ENCODE measurements at regions not wholly inside any gene's neighbourhood (a gene's known extent, or its start where the extent isn't known, plus 50 kb on each side); places are given as distances from the start of the nearest gene placed in this dataset.

- FAIRE-seq, result no peak
- WGBS (ENCODE audit: missing lambda C conversion rate), result 19% methylated on average over 4 of the region's 4 CpGs
- ATAC-seq, result peak; percentile 81 to 84
- H3K4me3 ChIP-seq, result no peak overlapping the region
- peak; percentile 66 for TF ChIP-seq CTCF (IDR thresholded peaks at IDR 0.05)
- peak; percentile 52 for TF ChIP-seq SMC3 (IDR thresholded peaks at IDR 0.05)
- TF ChIP-seq NFE2L2 (conservative IDR thresholded peaks at IDR 0.05; ENCODE audit: low read length), result no peak
- peak; percentile 52 to 74 for TF ChIP-seq RAD21 (conservative IDR thresholded peaks at IDR 0.05 in 1 of 2, IDR thresholded peaks at IDR 0.05 in 1 of 2)
- CTCF ChIA-PET, result interaction anchor here (0.9 to 4.7 kb wide), 27 partner anchors 8 to 1191 kb away, joined by 3 to 45 read pairs (median 6); partner anchors contain the start of genes DCDC1 and DNAJC24
- no peaks in the 10 kb centered on the region; the same call in 2 of the 3 replicates for H3K9me3 ChIP-seq
- H3K4me2 ChIP-seq, result no peak overlapping the region
- POLR2A ChIA-PET, result no interaction called here
- H3K27ac ChIP-seq, result no peak overlapping the region
- no peaks in the 10 kb centered on the region for H3K4me1 ChIP-seq
- DNase-seq (ENCODE audit: low read depth in 1 of 2, low spot score in 1 of 2), result peak; percentile 44 to 57
Observed at GRCh38 chr11:32297611-32298011, 137.7 kb downstream of the WT1 start.

GRCh38 chr11:32302826-32303225, 132.5 kb downstream of the WT1 start:
- ATAC-seq (no peak), FAIRE-seq (no peak), DNase-seq (ENCODE audit: low read depth in 1 of 2, low spot score in 1 of 2) (no peak)
- WGBS (ENCODE audit: missing lambda C conversion rate), result 62% methylated on average over 4 of the region's 4 CpGs
- H3K9me3 ChIP-seq, result no peaks in the 10 kb centered on the region
- no peaks in the 10 kb centered on the region for H3K4me1 ChIP-seq
- no peak for TF ChIP-seq JUNB (IDR thresholded peaks at IDR 0.05)
- no peak for TF ChIP-seq EHF (CRISPR knock-in tag; IDR thresholded peaks at IDR 0.05)
- no peak for TF ChIP-seq CBX8 (IDR thresholded peaks at IDR 0.05)
- TF ChIP-seq ATOH8 (CRISPR knock-in tag; IDR thresholded peaks at IDR 0.05; ENCODE audit: low read depth), result no peak
- no peak for TF ChIP-seq HES2 (IDR thresholded peaks at IDR 0.05)
- no peak for TF ChIP-seq MYC (IDR thresholded peaks at IDR 0.05; ENCODE audit: borderline replicate concordance, low read length)
- TF ChIP-seq MAX (IDR thresholded peaks at IDR 0.05), result no peak
- CTCF ChIA-PET, result interaction anchor here (0.6 to 2.8 kb wide), 9 partner anchors 9 to 251 kb away, joined by 3 to 12 read pairs (median 3); no protein-coding TSS in a partner anchor
- H3K4me2 ChIP-seq, result no peak overlapping the region
- H3K4me3 ChIP-seq, result no peak overlapping the region
- H3K27ac ChIP-seq, result no peak overlapping the region
- POLR2A ChIA-PET, result no interaction called here

- no peak for DNase-seq (ENCODE audit: low read depth in 1 of 2, low spot score in 1 of 2)
- ChIA-PET POLR2A (no interaction called here), CTCF (interaction anchor here (0.8 to 2.8 kb wide), 5 partner anchors 8 to 1197 kb away, joined by 5 to 12 read pairs (median 6); no protein-coding TSS in a partner anchor)
- TF ChIP-seq ATOH8 (CRISPR knock-in tag; IDR thresholded peaks at IDR 0.05; ENCODE audit: low read depth), result no peak
- TF ChIP-seq HMGXB4 (CRISPR knock-in tag; IDR thresholded peaks at IDR 0.05; ENCODE audit: borderline replicate concordance), result no peak
- no peak for TF ChIP-seq HOXB13 (CRISPR knock-in tag; IDR thresholded peaks at IDR 0.05; ENCODE audit: low read depth)
- TF ChIP-seq NFE2L2 (conservative IDR thresholded peaks at IDR 0.05; ENCODE audit: low read length), result no peak
- no peak for TF ChIP-seq TP53 (CRISPR knock-in tag; IDR thresholded peaks at IDR 0.05)
- TF ChIP-seq ZFP36 (IDR thresholded peaks at IDR 0.05; ENCODE audit: borderline replicate concordance, partially characterized antibody), result no peak
- TF ChIP-seq CHD4 (IDR thresholded peaks at IDR 0.05; ENCODE audit: borderline replicate concordance), result no peak
- no peak for TF ChIP-seq JUN (IDR thresholded peaks at IDR 0.05)
- no peak for TF ChIP-seq MAFK (IDR thresholded peaks at IDR 0.05; ENCODE audit: partially characterized antibody)
- FAIRE-seq, result no peak
- no peak for ATAC-seq
- no peak overlapping the region for H3K4me3 ChIP-seq
- H3K4me1 ChIP-seq, result peaks cover 3% of the 10 kb centered on the region; the same call in 2 of the 3 replicates
- no peak overlapping the region for H3K4me2 ChIP-seq
- H3K9me3 ChIP-seq, result no peaks in the 10 kb centered on the region
- H3K27ac ChIP-seq, result no peak overlapping the region
- WGBS (ENCODE audit: missing lambda C conversion rate), result 61% methylated on average over 2 of the region's 2 CpGs
Observed at GRCh38 chr11:32304521-32304920, 130.8 kb downstream of the WT1 start.

Measured in A549 (cell line).